Right renal pelvis (tissue), 4 donors: ENCODE measurements at regions not wholly inside any gene's neighbourhood (a gene's known extent, or its start where the extent isn't known, plus 50 kb on each side); places are given as distances from the start of the nearest gene placed in this dataset.
A peak's percentile ranks its signal among the peaks of the same experiment; 100 is the strongest.
"Not testable (repeated sequence)": the region's sequence is repeated elsewhere in the genome, so short reads cannot be mapped to it uniquely, and the experiment has no call there.

Source experiments
- DNase-seq, 4 donors: peaks; one replicate each; pipeline ENCODE4 v3.0.0-alpha.2; 2013; ENCODE audit warnings: low read depth in 4 of 4, low spot score in 3 of 4, missing footprints in 1 of 4

DNA sequence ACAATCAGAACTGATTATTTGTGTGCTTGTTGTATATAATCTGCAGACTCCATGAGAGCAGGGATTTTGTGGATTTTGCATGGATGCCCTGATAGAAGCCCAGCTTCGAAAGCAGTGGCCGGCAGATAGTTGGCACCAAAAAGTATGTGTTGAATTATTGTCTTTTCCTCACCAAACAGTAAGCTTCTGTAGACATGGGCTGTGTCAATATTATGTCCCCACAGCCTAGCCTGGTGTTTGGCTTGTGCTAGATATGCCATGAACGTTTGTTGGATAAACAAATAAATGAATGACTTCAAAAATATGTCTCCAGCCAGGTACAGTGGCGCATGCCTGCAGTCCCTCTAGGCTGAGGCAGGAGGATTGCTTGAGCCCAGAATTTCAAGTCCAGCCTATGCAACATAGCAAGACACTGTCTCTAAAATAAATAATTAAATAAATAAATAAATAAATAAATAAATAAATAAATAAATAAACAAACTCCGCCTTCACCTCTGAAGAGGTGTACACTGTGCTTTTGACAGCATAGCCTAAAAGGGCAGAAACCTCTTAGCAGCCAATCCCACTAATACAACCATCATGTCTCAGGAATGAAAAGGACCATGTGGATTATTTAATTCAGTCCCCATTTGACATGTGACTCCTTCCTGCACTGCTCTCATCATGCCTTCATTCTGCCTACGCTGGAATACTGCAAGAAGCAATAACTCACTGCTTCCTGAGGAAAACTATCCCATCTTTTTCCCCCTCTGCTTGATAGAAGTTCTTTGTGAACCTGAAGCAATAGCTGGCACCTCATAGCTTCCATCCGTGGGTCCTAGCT lies 335.2 kb downstream of the FBXW7 start:
- no peak for DNase-seq

DNA sequence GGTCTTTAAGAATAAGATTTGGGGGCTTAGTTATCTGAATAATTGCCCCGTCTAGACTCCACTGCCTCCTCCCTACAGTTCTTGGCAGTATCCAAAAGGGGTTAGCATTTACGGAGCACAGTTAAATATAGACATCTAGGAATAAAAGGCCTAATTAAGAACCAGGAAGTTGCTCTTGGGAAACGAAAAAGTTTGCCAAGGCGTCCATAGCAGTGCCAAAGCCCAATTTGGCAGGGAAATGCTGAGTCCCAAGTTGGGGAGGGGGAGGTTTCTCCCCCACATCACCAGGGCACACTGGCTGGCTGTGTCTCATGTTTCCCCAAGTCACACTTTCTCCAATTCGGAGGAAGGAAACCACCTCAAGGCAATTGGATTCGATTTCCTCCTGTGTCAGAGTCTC lies 338.7 kb downstream of the FBXW7 start:
- no peak for DNase-seq

GRCh38 chr4:152195888-152196287 lies 340.0 kb downstream of the FBXW7 start:
- no peak for DNase-seq

- DNase-seq: no peak
These were observed 342.8 kb downstream of the FBXW7 start for GRCh38 chr4:152193059-152193458.

DNA sequence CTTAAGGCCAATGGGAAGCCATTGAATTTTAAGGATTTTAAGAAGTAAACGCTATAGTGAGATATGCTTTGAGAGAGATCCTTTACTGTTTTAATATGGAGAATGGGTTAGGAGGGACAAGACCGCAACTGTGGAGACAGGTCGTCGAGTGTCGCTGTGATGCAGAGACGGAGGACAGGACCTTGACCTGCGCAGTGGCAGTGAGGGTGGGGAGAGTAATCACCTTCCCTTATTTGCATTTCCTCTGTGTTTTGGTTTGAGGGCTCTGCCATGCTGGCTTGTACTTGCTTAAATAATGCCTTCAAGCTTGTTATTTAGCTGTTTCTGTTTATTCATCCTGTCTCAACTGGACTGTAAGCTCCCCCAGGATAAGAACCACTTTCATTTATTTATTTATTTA lies 345.0 kb downstream of the FBXW7 start:
- no peak for DNase-seq

GRCh38 chr4:152189451-152190179 lies 346.3 kb downstream of the FBXW7 start:
- DNase-seq: no peak

- DNase-seq: no peak
These were observed 347.1 kb downstream of the FBXW7 start for GRCh38 chr4:152188801-152189200.

GRCh38 chr4:152187693-152188092 lies 348.2 kb downstream of the FBXW7 start:
- DNase-seq: no peak

- no peak for DNase-seq
These were observed 349.9 kb downstream of the FBXW7 start for GRCh38 chr4:152185786-152186550.

DNA sequence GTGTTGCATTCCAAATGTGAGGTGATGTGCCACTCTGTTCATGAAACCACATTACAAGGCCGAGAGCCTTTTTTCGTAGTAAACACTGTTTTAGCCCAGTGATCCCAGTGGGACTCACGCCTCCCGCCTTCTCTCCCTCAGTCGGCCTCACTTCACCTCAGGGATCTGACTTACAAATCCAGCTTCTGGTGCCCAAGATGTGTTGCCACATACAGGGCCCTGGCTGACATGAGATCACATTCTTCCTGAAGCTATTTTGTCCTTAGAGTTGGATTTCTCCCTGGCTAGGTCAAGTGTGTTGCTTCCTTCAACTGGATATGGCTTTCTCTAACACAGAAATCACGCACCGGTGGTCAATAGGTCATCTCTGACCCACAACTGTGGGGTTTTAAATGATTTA lies 354.7 kb downstream of the FBXW7 start:
- no peak for DNase-seq

- DNase-seq: no peak
These were observed 355.5 kb downstream of the FBXW7 start for GRCh38 chr4:152180369-152180768.

GRCh38 chr4:152177538-152177937 lies 358.4 kb downstream of the FBXW7 start:
- DNase-seq: not testable (repeated sequence)

GRCh38 chr4:152176627-152177214 lies 359.2 kb downstream of the FBXW7 start:
- DNase-seq: no peak

DNA sequence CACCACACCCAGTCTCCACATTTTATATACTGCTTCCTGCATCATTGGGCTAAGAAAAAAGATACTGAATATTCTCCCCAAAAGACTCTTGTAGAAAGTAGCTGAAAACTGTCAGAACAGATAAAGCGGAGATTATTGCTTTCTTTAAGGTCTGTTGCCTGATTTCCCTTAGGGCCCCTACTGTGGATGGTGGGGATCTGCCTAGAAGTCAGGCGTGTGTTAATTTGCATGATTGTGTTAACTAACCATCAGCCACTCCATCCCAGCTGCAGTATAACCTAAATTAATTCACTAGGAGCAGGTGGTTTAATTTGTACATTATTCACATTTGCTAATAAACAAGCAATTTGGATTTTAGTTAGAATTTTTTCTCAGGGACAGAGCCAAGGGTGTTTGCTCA lies 360.3 kb downstream of the FBXW7 start:
- DNase-seq: no peak

DNA sequence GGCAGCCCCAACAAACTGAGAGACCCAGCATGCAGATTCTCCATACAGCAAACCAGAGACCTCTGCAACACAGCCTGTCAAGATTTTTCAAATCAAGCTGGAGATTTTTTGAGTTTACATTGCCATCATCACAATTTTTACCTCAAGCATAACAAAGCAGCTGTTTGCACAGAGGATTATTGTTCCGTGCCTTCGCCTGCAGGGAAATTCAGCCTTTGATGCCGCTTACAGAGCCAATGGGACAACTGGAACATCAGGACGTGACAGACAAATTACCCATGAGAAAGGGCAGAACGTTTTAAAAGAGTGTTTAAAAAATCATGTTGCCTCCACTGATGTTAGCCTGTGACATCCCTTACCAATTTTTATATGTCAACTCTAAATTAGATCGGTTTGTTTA lies 363.7 kb downstream of the FBXW7 start:
- DNase-seq: no peak

GRCh38 chr4:152171556-152171955 lies 364.3 kb downstream of the FBXW7 start:
- no peak for DNase-seq

GRCh38 chr4:152169683-152170082 lies 366.2 kb downstream of the FBXW7 start:
- no peak for DNase-seq

GRCh38 chr4:152168987-152169616 lies 366.8 kb downstream of the FBXW7 start:
- no peak for DNase-seq

DNA sequence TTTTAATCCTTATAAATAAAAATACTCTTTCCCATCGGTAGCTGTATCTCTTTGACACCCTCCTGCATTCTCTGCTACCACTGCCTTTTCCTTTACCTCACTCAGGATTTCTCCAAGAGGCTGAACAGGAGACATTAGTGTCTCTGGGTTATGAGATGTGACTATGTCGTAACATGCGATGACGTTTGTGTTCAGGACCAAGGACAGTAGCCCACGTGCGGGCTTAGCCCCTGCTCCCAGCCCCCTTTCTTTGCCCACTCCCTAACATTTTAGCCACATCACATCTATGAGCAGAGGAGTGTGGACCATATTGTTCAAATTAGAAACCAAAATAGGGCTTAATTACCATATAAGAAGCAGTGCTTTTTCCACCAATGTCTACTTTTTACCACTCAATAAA lies 369.3 kb downstream of the FBXW7 start:
- DNase-seq: peak; percentile 15 to 48 (median 36)

- no peak for DNase-seq
These were observed 370.0 kb downstream of the FBXW7 start for GRCh38 chr4:152165846-152166245.
